GM21717 (cell line): ENCODE measurements at regions not wholly inside any gene's neighbourhood (a gene's known extent, or its start where the extent isn't known, plus 50 kb on each side); places are given as distances from the start of the nearest gene placed in this dataset.

Experiments used
- ATAC-seq: cut with Tn5 transposase; IDR thresholded peaks from one replicate; pipeline ENCODE4 v1.9.1; 2021; ENCODE audit warnings: mild to moderate bottlenecking, moderate library complexity; ENCODE audit not compliant: unreplicated experiment

GRCh38 chr9:106307670-106308069 is 555.3 kb upstream of the ZNF462 start:
- ATAC-seq: no peak

- no peak for ATAC-seq
Measured at GRCh38 chr9:106309925-106310324, 553.0 kb upstream of the ZNF462 start.

DNA sequence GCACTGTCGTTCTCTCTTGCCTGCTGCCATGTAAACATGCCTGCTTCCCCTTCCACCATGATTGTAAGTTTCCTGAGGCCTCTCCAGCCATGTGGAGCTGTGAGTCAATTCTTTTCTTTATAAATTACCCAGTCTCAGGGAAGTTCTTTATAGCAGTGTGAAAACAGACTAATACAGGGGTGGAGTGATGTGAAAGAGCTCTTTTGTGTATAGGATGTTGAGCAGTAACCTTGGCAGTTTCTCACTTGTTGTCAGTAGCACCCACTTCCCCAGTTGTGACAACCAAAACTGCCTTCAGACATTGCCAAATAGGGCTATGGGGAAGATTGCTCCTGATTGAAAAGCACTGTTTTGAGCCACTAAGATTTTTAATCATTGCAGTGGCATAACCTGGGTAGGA is 552.2 kb upstream of the ZNF462 start:
- no peak for ATAC-seq

- ATAC-seq: no peak
Measured at GRCh38 chr9:106312906-106313305, 550.1 kb upstream of the ZNF462 start.

DNA sequence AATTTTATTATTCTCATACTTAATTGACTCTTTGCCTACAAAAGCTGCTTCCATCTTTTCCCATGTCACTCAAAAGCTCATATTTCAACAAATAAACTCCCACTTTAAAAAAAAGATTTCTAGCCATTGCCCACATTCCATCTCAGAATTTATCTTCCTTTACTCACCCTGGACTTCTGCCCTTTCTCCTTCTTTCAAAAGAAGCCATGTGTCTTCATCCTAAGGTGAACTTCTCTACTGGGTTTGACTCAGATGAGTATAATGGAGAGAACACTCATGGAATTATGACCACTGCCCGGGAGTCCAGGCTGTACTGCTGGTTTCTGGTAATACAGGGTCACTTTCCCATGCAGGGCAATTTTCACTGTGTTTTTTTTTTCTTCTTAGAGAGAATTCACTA is 548.5 kb upstream of the ZNF462 start:
- no peak for ATAC-seq

DNA sequence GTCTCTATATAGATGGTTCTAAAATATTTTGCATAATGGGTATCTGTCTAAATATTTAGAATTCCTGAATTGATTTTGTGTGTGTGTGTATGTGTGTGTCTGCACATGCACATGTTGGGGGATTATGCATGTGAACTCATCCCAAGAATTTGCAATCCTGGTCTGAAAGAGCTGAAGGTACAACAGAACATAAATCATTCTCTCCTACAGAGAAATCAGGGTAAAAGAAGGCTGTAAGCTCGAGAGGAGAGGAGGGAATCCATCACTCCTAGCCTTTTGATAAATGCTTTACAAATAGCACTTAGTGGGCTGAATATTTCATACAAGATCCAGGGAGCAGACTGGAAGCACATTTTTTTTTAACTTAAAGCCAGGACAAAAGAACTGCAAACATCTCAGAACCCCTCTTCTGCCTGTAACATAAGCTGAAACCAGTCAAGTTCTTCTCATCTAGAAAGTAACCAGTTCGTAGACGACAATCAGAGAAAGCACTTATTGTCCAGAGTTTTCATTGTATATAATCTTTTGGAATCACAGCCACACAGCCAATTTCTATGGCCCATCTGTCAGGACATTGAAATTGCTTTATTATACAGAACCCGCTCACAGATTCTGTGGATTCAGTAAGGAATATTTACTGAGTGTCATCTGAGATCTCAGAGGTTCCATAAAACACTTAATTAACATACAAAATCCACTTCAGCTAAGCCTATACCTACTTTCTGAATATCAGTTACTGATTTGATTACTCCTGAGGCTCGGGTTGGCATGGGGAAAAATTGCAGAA is 541.4 kb upstream of the ZNF462 start:
- no peak for ATAC-seq

GRCh38 chr9:106322706-106323245 is 540.2 kb upstream of the ZNF462 start:
- ATAC-seq: no peak

GRCh38 chr9:106324053-106324585 is 538.8 kb upstream of the ZNF462 start:
- ATAC-seq: no peak

DNA sequence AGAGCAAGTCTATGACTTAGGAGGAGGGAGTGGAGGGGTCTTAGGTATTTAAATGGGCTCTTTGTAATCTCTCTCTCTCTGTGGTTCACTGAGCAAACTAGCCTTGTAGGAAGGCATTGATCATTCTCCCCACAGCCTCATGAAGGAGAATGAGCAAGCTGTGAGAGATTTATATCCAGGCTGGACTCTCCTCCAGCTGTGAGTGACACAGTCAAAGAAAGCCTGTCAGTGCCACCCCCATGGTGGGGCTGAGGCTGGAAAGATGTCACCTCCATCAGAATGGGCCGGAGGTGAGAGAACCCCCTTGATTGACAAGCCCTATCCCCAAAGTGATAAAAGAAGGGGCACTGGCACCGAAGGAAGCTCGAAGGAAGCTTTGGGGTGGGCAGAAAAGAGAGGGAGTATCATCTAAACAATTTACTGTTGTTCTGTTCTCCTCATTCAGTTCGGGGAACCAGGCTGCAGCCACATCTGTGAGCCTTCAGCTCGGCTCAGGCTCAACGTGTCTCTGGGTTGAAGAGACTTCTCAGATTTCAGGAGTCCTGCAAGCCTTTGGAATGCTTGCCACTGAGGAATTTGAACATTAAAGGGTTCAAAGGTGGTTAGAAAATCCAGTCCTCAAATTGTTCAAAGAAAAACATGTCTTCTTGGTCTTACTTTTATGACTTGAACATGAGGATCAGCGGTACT is 538.2 kb upstream of the ZNF462 start:
- no peak for ATAC-seq

GRCh38 chr9:106326493-106326892 is 536.5 kb upstream of the ZNF462 start:
- no peak for ATAC-seq

DNA sequence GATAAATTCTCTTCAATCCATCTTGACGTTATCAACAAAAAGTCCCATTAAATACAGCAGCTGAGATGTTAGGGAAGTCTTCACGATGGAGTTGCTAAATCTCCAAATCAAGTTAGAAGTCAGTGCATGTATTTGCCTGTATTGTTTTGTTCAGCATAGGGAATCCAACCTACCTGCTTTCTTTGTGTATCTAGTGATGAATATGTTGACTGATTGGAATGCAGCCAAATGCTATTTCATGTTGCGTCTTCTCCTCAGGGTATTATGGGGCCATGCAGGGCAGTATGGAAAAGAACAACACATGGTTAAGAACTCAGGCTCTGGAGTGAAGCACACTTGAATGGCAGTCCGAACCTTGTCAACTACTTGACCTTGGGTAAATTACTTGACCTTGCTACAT is 529.5 kb upstream of the ZNF462 start:
- no peak for ATAC-seq

- no peak for ATAC-seq
Measured at GRCh38 chr9:106334081-106334480, 528.9 kb upstream of the ZNF462 start.

- ATAC-seq: no peak
Measured at GRCh38 chr9:106339882-106340281, 523.1 kb upstream of the ZNF462 start.

DNA sequence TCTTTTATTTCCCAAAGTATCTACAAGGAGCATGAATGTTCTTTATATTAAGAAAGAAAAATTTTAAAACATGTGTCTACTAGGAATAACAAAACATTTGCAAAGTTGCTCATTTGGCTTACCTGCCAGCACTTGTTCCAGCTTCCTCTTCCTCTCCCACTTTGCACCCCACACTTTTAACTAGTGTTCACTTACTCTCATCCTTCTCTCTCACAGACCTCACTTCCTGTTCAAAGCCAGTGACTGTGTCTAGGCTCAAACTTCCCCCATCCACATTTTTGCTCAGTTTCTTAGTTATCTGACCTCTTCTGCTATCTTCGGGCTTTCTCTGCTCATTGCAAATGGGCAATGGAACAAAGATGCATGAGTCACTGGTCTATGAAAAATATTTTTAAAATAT is 512.2 kb upstream of the ZNF462 start:
- no peak for ATAC-seq

DNA sequence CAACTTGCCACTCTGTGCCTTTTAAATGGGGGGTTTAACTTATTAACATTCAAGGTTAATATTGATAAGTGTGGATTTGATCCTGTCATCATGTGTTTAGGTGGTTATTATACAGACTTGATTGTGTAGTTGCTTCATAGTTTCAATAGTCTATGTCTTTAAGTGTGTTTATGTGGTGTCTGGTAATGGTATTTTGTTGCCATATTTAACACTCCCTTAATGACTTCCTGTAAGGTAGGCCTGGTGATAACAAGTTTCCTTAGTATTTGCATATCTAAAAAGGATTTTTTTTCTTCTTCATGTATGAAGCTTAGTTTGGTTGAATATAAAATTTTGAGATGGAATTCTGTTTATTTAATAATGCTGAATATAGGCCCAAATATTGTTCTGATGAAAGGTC is 506.0 kb upstream of the ZNF462 start:
- no peak for ATAC-seq

DNA sequence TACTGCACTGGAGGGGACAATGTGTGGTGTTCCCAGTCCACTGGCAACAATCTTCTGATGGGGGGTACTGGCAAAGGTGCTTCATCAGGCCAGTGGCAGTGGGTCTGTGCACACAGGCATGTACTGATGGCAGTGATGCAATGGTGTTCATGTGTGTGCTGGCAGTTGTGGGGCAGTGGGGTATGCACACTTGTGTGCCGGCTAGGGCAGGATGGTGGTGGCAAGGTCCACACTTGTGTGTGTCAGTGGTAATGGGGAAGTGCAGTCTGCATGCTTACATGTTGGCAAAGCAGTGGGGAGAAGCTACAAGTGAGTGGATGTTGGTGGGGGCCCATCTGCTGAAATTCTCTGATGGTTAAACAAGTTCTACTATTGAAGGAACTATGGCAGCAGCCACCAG is 504.6 kb upstream of the ZNF462 start:
- ATAC-seq: no peak

- no peak for ATAC-seq
Measured at GRCh38 chr9:106376689-106377088, 486.3 kb upstream of the ZNF462 start.

DNA sequence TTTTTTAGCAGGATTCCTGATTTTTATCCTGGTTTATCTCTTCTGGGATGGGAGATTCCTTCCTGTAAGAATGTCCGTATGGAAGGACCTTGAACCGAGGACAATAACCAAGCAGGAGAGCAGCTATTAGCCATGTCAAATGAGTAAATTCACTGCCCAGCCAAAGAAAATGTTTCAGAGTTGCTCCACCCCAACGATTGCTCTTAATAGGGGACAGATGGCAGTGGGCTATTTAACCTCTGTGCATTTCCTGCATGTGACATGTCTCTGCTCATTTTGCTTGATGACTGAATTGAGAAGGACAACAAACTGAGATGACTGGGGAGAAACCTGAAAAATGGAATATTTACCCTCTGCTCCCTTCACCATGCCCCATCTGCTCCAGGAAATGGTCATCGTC is 479.9 kb upstream of the ZNF462 start:
- no peak for ATAC-seq

GRCh38 chr9:106387965-106388364 is 475.0 kb upstream of the ZNF462 start:
- no peak for ATAC-seq

DNA sequence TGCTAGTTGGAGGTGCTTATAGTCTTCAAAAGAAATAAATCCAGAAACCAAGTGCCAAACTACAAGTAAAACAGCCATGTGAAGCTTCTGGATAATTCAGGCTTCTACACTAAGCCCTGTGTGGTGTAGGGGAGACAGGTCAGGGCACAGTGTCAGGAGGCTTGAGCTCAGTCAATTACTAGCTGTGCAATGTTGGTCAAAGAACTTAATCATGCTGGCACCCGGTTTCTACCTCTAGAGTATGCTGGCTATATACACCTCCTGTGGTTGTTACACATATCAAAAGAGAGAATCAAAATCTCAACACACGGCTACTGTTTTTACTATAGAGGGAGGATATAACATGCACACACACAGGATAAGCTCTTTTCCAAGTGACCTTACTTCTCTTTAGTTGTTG is 469.7 kb upstream of the ZNF462 start:
- ATAC-seq: no peak

DNA sequence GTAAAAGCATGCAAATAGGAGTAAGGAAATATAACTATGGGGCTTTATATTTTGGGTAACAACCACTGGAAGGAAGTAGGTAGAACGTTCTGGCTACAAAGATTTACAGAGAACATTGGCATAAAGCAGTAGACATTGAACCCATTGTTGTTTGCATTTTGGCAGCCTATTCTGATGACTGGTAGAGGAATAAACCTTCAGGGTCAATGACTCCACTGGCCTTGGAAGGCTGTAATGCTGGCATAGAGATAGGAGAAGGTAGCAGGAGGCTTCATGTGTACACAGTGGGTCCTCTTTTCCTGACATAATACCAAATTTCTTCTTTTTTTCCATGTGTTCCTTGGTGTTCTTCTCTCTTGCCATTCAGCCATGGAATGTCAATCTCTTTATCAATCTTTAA is 462.8 kb upstream of the ZNF462 start:
- ATAC-seq: no peak

DNA sequence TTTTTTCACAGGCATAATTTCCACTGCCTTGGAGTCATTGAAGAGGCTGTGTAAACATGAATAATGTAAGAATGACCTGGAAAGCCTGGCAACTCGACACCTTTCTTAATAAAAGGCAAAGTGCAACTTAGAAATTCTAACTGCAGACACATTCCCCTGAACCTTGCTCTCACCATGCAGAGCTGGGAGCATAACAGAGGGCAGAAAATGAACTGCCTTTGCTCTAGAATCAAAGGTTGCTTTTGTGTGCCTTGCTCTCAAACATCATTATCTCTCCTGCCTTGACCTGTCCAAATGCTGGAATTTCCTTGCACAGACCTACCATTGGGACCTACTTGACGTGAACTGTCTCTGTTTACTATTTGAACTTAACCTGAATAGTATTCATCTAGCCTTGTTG is 462.0 kb upstream of the ZNF462 start:
- ATAC-seq: no peak
